CD8-positive, alpha-beta memory T cell (primary cell): ENCODE measurements at regions not wholly inside any gene's neighbourhood (a gene's known extent, or its start where the extent isn't known, plus 50 kb on each side); places are given as distances from the start of the nearest gene placed in this dataset.

Experiments
- CTCF ChIA-PET: fragments of 350-600 bp; sonication (Branson Sonifier 250); formaldehyde crosslinking; loops from one replicate; lab custom pipeline; 2021; ENCODE audit warnings: antibody characterized with exemption; lab: Charles Lee
- POLR2A ChIA-PET: fragments of 350-600 bp; sonication (Branson Sonifier 250); formaldehyde crosslinking; loops from one replicate; lab custom pipeline; 2021; ENCODE audit warnings: antibody characterized with exemption; lab: Charles Lee
- DNase-seq, 5 donors: peaks; one replicate each; pipeline versions ENCODE4 v3.0.0 to v3.0.0-alpha.2; 2020 to 2022; ENCODE audit warnings: mixed read lengths in 1 of 5
- H3K27ac ChIP-seq: one replicate; pipeline ENCODE4 v1.7.0; 2013; ENCODE audit warnings: low read depth, mild to moderate bottlenecking, low read length, moderate library complexity
- H3K27me3 ChIP-seq: 2 replicates; pipeline ENCODE4 v1.7.0; 2013; ENCODE audit warnings: low read length, mild to moderate bottlenecking; ENCODE audit not compliant: insufficient read depth, poor library complexity, severe bottlenecking
- H3K36me3 ChIP-seq: 2 replicates; pipeline ENCODE4 v1.7.0; 2013; ENCODE audit warnings: mild to moderate bottlenecking, low read length, moderate library complexity; ENCODE audit not compliant: insufficient read depth
- H3K4me1 ChIP-seq: 2 replicates; pipeline ENCODE4 v1.7.0; 2013; ENCODE audit warnings: mild to moderate bottlenecking, low read length, moderate library complexity; ENCODE audit not compliant: insufficient read depth
- H3K4me3 ChIP-seq: 2 replicates; pipeline ENCODE4 v1.7.0; 2013; ENCODE audit warnings: mild to moderate bottlenecking, low read length
- H3K9me3 ChIP-seq: 2 replicates; pipeline ENCODE4 v1.7.0; 2013; ENCODE audit warnings: mild to moderate bottlenecking, low read length
- H3K27ac Mint-ChIP-seq, 8 donors: one replicate each; pipeline ENCODE4 v1.8.0; 2020 to 2021; ENCODE audit warnings: mixed read lengths in 8 of 8, mild to moderate bottlenecking in 6 of 8, inconsistent platforms in 3 of 8, moderate library complexity in 3 of 8
- H3K27me3 Mint-ChIP-seq, 2 donors: one replicate each; pipeline ENCODE4 v1.8.0; 2020 to 2021; ENCODE audit warnings: mixed read lengths in 2 of 2, mild to moderate bottlenecking in 1 of 2, moderate library complexity in 1 of 2
- H3K36me3 Mint-ChIP-seq, 3 donors: one replicate each; pipeline ENCODE4 v1.8.0; 2020 to 2021; ENCODE audit warnings: mixed read lengths in 3 of 3, inconsistent platforms in 1 of 3, mild to moderate bottlenecking in 1 of 3
- H3K4me1 Mint-ChIP-seq, 3 donors: one replicate each; pipeline ENCODE4 v1.8.0; 2020 to 2021; ENCODE audit warnings: mixed read lengths in 3 of 3, inconsistent platforms in 1 of 3, mild to moderate bottlenecking in 1 of 3
- H3K4me3 Mint-ChIP-seq, 7 donors: one replicate each; pipeline ENCODE4 v1.8.0; 2020 to 2021; ENCODE audit warnings: mixed read lengths in 7 of 7, mild to moderate bottlenecking in 6 of 7, moderate library complexity in 4 of 7, inconsistent platforms in 2 of 7
- H3K9me3 Mint-ChIP-seq, 5 donors: one replicate each; pipeline ENCODE4 v1.8.0; 2020 to 2022; ENCODE audit warnings: mixed read lengths in 5 of 5, mild to moderate bottlenecking in 3 of 5, moderate library complexity in 2 of 5, inconsistent platforms in 1 of 5

DNA sequence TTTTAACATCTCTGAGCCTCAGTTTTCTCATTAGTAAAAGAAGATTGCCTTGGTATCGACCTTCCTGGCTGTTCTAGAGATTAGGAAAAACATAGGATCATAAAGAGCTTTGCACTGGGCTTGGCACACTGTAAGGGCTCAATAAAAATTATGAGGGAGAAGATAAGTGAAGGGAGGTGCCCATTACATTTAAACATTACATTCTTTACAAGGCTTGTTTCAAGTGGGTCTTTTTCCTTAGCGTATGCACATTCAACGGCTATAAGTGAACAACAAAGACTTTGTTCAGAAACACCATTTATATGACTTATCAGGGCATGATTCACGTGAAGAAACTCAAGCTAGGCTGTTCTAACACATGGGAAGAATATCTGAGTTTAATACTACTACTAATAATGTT lies 351.9 kb upstream of the NPVF start:
- H3K36me3 Mint-ChIP-seq: no peaks in the 10 kb centered on the region
- H3K4me3 Mint-ChIP-seq: no peak overlapping the region
- no peak for DNase-seq
- Histone ChIP-seq H3K4me3 (no peak overlapping the region), H3K9me3 (no peaks in the 10 kb centered on the region), H3K4me1 (no peaks in the 10 kb centered on the region), H3K27me3 (no peaks in the 10 kb centered on the region), H3K27ac (no peak overlapping the region), H3K36me3 (no peaks in the 10 kb centered on the region)
- ChIA-PET POLR2A (no interaction called here), CTCF (no interaction called here)
- H3K27ac Mint-ChIP-seq: peak overlapping the region in 1 of 8 donors; percentile 25
- H3K27me3 Mint-ChIP-seq: peaks cover 2 to 21% of the 10 kb centered on the region in 2 donors
- no peaks in the 10 kb centered on the region for H3K4me1 Mint-ChIP-seq
- no peaks in the 10 kb centered on the region for H3K9me3 Mint-ChIP-seq

DNA sequence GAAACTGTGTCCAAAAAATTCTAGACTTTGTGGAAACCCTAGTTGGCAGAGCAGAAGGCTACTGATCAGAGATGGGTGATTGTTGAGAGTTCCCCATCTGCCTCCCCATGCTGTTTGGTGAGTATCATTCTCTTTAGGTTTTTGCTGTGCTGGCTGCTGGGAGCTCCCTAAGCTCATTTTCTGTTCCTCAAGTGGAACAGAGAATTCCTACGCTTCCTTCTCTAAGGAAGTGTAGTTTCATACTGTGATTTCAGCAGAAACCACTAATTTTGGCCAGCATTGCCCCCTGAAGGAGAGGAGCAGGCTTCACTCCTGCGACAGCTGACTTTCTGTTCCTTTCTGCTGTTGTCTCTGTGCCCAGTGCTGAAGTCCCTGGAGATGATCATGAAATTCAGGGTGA lies 355.3 kb upstream of the NPVF start:
- H3K4me1 Mint-ChIP-seq: no peaks in the 10 kb centered on the region
- Histone ChIP-seq H3K36me3 (no peaks in the 10 kb centered on the region), H3K9me3 (no peaks in the 10 kb centered on the region), H3K4me1 (no peaks in the 10 kb centered on the region), H3K27me3 (no peaks in the 10 kb centered on the region), H3K4me3 (no peak overlapping the region), H3K27ac (no peak overlapping the region)
- no peak overlapping the region for H3K27ac Mint-ChIP-seq
- peaks cover 4 to 19% of the 10 kb centered on the region in 2 donors for H3K27me3 Mint-ChIP-seq
- no peak overlapping the region for H3K4me3 Mint-ChIP-seq
- no peak for DNase-seq
- H3K9me3 Mint-ChIP-seq: no peaks in the 10 kb centered on the region
- ChIA-PET POLR2A (no interaction called here), CTCF (no interaction called here)
- H3K36me3 Mint-ChIP-seq: no peaks in the 10 kb centered on the region

GRCh38 chr7:25584112-25584938 lies 356.0 kb upstream of the NPVF start:
- peaks cover 4 to 26% of the 10 kb centered on the region in 2 donors for H3K27me3 Mint-ChIP-seq

DNA sequence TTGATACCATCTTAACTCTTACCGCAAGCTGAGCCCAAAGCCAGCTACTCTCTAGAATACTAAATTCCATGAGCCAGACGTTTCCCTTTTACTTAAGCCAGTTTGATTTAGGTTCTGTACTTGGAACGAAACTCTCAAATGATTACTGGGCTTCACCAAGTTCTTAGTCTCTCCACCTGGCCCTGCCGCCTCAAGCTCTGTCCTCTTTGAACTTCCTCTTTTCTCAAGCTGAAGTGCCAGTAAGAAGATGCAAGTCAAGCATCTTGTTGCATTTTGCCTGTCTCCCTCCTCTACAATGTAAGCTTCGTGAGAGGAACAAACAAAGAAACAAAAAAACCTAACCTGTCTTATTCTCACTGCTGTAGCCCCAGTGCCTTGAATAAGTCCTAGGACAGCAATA lies 358.2 kb upstream of the NPVF start:
- peaks cover 4 to 32% of the 10 kb centered on the region in 2 donors for H3K27me3 Mint-ChIP-seq
- DNase-seq: no peak
- no peaks in the 10 kb centered on the region for H3K4me1 Mint-ChIP-seq
- no peak overlapping the region for H3K27ac Mint-ChIP-seq
- CTCF ChIA-PET: interaction anchor here (1.5 kb wide), 1 partner anchor 19 kb away, joined by 6 read pairs; no protein-coding TSS in a partner anchor
- Histone ChIP-seq H3K27me3 (no peaks in the 10 kb centered on the region), H3K9me3 (no peaks in the 10 kb centered on the region), H3K36me3 (no peaks in the 10 kb centered on the region), H3K27ac (no peak overlapping the region), H3K4me3 (no peak overlapping the region), H3K4me1 (no peaks in the 10 kb centered on the region)
- no peaks in the 10 kb centered on the region for H3K9me3 Mint-ChIP-seq
- no peak overlapping the region for H3K4me3 Mint-ChIP-seq
- POLR2A ChIA-PET: no interaction called here
- H3K36me3 Mint-ChIP-seq: no peaks in the 10 kb centered on the region

More at GRCh38 chr7:25584112-25584938, 356.0 kb upstream of the NPVF start:
- no peaks in the 10 kb centered on the region for H3K36me3 ChIP-seq
- no peaks in the 10 kb centered on the region for H3K4me1 ChIP-seq
- ChIA-PET CTCF (no interaction called here), POLR2A (no interaction called here)
- no peaks in the 10 kb centered on the region for H3K27me3 ChIP-seq
- H3K27ac ChIP-seq: no peak overlapping the region
- DNase-seq: no peak
- H3K27ac Mint-ChIP-seq: no peak overlapping the region
- no peaks in the 10 kb centered on the region for H3K36me3 Mint-ChIP-seq
- H3K4me3 ChIP-seq: no peak overlapping the region
- H3K4me1 Mint-ChIP-seq: no peaks in the 10 kb centered on the region
- H3K9me3 Mint-ChIP-seq: no peaks in the 10 kb centered on the region
- H3K9me3 ChIP-seq: no peaks in the 10 kb centered on the region
- H3K4me3 Mint-ChIP-seq: no peak overlapping the region

GRCh38 chr7:25594122-25594521 lies 365.8 kb upstream of the NPVF start:
- H3K9me3 ChIP-seq: no peaks in the 10 kb centered on the region
- H3K27me3 Mint-ChIP-seq: peaks cover 5 to 39% of the 10 kb centered on the region in 2 donors
- DNase-seq: no peak
- H3K4me3 Mint-ChIP-seq: no peak overlapping the region
- ChIA-PET CTCF (no interaction called here), POLR2A (no interaction called here)
- H3K27ac ChIP-seq: no peak overlapping the region
- no peaks in the 10 kb centered on the region for H3K4me1 Mint-ChIP-seq
- peaks cover 0 to 5% (median 0%) of the 10 kb centered on the region in 5 donors for H3K9me3 Mint-ChIP-seq
- no peaks in the 10 kb centered on the region for H3K4me1 ChIP-seq
- H3K36me3 ChIP-seq: no peaks in the 10 kb centered on the region
- no peak overlapping the region for H3K4me3 ChIP-seq
- H3K27ac Mint-ChIP-seq: no peak overlapping the region
- H3K27me3 ChIP-seq: no peaks in the 10 kb centered on the region
- peaks cover 0 to 5% (median 0%) of the 10 kb centered on the region in 3 donors for H3K36me3 Mint-ChIP-seq

DNA sequence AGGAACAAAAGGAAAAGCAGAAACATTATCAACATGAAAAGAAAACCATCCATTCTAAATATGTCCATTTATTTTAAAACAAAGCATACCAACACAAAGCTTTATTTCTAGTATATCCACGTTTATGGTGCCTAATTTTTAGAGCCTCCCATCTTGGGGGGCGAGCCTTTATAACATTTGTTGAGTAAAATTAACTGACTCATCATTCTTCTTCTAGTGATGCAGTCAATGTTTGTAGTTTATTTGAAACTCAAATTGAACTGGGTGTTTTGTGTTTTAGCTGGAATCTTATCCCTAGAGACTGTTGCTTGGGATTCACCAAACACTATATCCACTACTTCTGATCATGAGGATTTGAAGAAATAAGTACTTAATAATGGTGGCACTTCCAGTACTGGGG lies 366.4 kb upstream of the NPVF start:
- POLR2A ChIA-PET: no interaction called here
- H3K36me3 Mint-ChIP-seq: peaks cover 0 to 5% (median 0%) of the 10 kb centered on the region in 3 donors

GRCh38 chr7:25595996-25596395 lies 367.7 kb upstream of the NPVF start:
- DNase-seq: no peak
- Histone ChIP-seq H3K36me3 (no peaks in the 10 kb centered on the region), H3K4me1 (no peaks in the 10 kb centered on the region), H3K4me3 (no peak overlapping the region), H3K9me3 (no peaks in the 10 kb centered on the region), H3K27ac (no peak overlapping the region), H3K27me3 (no peaks in the 10 kb centered on the region)
- Mint-ChIP-seq H3K27me3 (peaks cover 5 to 44% of the 10 kb centered on the region in 2 donors), H3K36me3 (peaks cover 0 to 5% (median 0%) of the 10 kb centered on the region in 3 donors), H3K27ac (no peak overlapping the region), H3K9me3 (peaks cover 0 to 5% (median 2%) of the 10 kb centered on the region in 5 donors), H3K4me1 (no peaks in the 10 kb centered on the region), H3K4me3 (no peak overlapping the region)
- ChIA-PET CTCF (no interaction called here), POLR2A (no interaction called here)

More for the DNA sequence above, 366.4 kb upstream of the NPVF start:
- Mint-ChIP-seq H3K9me3 (peaks cover 0 to 5% (median 0%) of the 10 kb centered on the region in 5 donors), H3K27ac (no peak overlapping the region), H3K4me3 (no peak overlapping the region), H3K27me3 (peaks cover 5 to 39% of the 10 kb centered on the region in 2 donors), H3K4me1 (no peaks in the 10 kb centered on the region)
- H3K27me3 ChIP-seq: no peaks in the 10 kb centered on the region
- no peaks in the 10 kb centered on the region for H3K4me1 ChIP-seq
- no peak overlapping the region for H3K27ac ChIP-seq
- DNase-seq: no peak
- no peaks in the 10 kb centered on the region for H3K9me3 ChIP-seq
- no peaks in the 10 kb centered on the region for H3K36me3 ChIP-seq
- CTCF ChIA-PET: no interaction called here
- no peak overlapping the region for H3K4me3 ChIP-seq

DNA sequence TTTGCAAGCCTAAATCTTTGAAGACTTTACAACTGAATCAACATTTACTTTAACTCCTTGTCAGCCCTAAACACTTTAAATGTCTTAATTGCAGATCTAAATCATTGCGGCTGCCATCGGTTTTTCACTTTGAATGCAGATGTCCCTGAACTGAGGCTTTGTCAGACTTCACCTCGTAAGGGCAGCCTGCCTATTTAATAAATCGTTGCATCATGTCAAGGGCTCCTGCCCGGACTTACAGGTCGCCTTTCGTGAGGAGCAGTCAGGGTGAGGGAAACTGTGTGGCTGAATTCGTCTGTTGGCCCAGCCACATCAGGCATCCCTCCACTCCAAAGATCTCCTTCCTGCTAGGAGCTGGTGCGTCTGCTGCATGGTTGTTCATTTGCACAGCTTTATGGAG lies 368.2 kb upstream of the NPVF start:
- Mint-ChIP-seq H3K4me3 (no peak overlapping the region), H3K27me3 (peaks cover 5 to 48% of the 10 kb centered on the region in 2 donors), H3K4me1 (no peaks in the 10 kb centered on the region), H3K27ac (no peak overlapping the region), H3K36me3 (peaks cover 0 to 5% (median 0%) of the 10 kb centered on the region in 3 donors), H3K9me3 (peaks cover 0 to 5% (median 2%) of the 10 kb centered on the region in 5 donors)
- H3K4me1 ChIP-seq: no peaks in the 10 kb centered on the region
- no peaks in the 10 kb centered on the region for H3K9me3 ChIP-seq
- H3K4me3 ChIP-seq: no peak overlapping the region
- H3K27me3 ChIP-seq: no peaks in the 10 kb centered on the region
- POLR2A ChIA-PET: no interaction called here
- CTCF ChIA-PET: no interaction called here
- H3K36me3 ChIP-seq: no peaks in the 10 kb centered on the region
- DNase-seq: no peak
- no peak overlapping the region for H3K27ac ChIP-seq
